NCI-H146 (cell line): ENCODE measurements at regions not wholly inside any gene's neighbourhood (a gene's known extent, or its start where the extent isn't known, plus 50 kb on each side); places are given as distances from the start of the nearest gene placed in this dataset.
A peak's percentile ranks its signal among the peaks of the same experiment; 100 is the strongest.

Source experiments
- DNase-seq: peaks from one replicate; lab custom pipeline; 2025; lab: John Stamatoyannopoulos, UW

- DNase-seq = no peak
Observed at GRCh38 chr1:110816945-110817344, 56.0 kb upstream of the CD53 start.

DNA sequence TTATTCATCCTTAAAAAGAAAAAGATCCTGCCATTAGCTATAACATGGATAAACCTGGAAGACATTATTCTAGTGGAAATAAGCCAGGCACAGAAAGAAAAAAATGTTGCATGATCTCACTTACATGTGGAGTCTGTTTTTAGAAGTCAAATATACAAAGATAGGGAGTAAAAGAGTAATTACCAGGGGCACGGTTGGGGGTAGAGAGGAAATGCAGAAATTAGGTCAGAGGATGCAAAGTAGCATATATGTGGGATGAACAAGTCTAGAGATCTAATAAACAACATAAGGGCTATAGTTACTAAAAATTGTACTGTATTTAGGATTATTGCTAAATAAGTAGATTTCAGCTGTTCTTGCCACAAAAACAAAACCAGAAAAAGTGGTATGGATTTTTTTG is 61.4 kb upstream of the CD53 start:
- no peak for DNase-seq

DNA sequence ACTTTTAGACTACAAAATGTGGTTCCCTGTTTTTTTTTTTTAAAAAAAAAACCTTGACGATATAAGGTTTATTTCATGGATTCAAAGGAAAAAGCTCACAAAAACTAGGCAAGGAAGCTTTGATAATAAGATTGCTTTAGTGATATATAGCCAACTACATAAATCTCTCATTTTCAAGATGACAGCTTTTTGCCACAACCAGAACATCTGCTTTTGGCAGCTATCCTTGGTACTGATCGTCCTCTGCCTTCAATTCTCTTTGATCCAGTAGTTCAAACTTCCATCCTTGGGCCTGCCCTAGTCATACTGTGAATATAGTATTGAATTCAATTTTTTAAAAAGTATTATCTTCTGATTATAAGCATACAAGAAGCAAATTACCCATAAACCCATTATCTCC is 72.9 kb upstream of the CD53 start:
- no peak for DNase-seq

- no peak for DNase-seq
Observed at GRCh38 chr1:110798691-110799256, 74.2 kb upstream of the CD53 start.

GRCh38 chr1:110788673-110789072 is 84.3 kb upstream of the CD53 start:
- DNase-seq = no peak

- DNase-seq = no peak
Observed at GRCh38 chr1:110787328-110788071, 85.4 kb upstream of the CD53 start.

- no peak for DNase-seq
Observed at GRCh38 chr1:110786802-110787327, 86.1 kb upstream of the CD53 start.

GRCh38 chr1:110785612-110786011 is 87.3 kb upstream of the CD53 start:
- no peak for DNase-seq

GRCh38 chr1:110785055-110785454 is 87.9 kb upstream of the CD53 start:
- DNase-seq = no peak

GRCh38 chr1:110783292-110783918 is 89.5 kb upstream of the CD53 start:
- peak; percentile 29 for DNase-seq

DNA sequence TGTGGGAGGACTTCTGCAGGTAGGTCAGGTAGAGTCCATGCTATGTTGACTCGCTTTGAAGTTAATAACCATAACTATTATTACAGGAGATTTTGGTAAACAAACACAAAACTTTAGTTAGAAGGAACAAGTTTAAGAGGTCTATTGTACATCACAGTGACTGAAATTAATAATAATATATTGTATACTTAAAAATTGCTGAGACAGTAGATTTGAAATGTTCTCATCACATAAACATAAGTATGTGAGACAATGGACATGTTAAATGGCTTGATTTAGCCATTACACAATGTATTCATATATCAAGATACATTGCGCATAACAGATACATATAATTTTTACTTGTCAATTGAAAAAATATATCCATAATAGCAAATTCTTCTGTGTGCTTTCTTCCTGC is 91.4 kb upstream of the CD53 start:
- no peak for DNase-seq

DNA sequence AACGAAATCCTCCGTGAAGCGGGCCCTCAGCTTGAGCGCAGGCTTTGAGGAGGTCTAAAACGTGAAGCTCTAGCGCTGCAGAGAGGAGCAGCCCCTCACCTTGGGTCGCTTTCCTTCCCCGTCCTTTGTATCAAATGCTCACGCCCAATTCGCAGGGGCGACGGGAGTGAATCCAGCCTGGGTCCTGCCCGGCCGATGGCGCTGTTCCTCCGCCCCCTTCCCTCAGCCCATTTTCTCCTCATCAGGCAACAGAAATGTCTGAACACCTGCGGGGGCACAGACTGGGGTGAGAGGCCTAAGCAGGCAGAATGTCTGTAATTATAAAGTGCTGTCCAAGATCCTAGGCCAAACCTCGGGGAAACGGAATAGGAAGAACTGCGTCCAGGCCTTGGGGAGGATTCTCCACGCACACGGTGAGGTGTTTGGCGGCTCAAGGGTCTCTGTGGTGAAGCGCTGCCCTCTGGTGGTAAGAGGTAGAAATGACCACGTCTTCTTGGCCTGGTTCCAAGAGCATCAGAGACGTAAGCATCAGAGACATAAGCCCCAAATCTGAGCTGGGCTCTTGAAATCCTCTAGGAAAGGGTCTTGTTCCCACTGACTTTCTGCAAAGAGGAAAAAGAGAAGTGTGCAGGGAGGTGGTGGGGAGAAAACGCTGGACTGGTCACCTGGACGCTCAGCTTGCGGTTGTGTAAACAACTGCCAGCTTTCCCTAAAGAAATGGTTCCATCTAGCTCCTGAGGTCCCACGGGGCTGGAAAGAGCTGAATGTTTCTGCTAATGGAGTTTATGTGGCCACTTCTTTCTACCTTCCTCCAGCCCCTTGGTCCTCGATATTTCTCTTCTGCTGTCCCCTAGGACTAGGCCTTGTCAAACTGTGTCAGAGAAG is 92.1 kb upstream of the CD53 start:
- peak; percentile 65 for DNase-seq

GRCh38 chr1:110779636-110780035 is 93.3 kb upstream of the CD53 start:
- DNase-seq = no peak

DNA sequence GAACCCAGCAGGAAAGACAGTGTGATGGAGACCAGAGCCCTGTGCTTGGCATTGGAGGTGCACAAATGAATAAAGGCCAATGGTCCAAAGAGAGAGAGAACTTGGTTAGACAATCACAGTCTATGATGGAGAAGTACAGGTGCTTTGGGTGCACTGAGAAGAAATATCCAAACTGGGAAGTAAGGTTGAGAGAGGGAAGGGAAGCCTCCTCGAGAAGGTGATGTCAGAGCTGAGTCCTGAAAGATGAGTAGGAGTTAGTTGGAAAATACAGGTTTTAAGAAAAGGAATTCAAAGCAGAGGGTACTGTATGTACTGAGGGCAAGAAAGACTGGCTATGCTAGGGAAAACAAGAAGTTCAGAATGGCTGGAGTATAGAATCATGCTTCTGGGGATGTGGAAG is 94.1 kb upstream of the CD53 start:
- no peak for DNase-seq

DNA sequence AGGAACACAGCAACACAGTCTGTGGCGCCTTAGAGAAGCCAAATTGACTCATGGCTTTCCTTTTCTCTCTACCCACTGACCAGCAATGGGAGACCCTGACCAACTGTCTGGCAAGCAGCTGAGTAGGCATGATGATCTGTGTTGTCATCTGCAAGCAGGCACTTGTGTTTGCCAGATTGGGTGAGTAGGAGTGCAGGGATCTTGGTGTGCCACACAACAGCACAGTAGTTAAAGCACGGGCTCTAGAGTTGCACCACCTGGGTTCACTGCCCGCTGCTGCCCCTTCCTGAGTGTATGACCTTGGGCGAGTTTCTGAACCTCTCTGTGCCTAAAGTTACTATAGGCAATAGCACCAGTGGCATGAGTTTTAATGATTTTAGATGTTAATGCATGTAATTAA is 95.7 kb upstream of the CD53 start:
- no peak for DNase-seq

- DNase-seq = no peak
Observed at GRCh38 chr1:110774398-110774797, 98.5 kb upstream of the CD53 start.

GRCh38 chr1:110773813-110774212 is 99.1 kb upstream of the KCNA3 start:
- no peak for DNase-seq

DNA sequence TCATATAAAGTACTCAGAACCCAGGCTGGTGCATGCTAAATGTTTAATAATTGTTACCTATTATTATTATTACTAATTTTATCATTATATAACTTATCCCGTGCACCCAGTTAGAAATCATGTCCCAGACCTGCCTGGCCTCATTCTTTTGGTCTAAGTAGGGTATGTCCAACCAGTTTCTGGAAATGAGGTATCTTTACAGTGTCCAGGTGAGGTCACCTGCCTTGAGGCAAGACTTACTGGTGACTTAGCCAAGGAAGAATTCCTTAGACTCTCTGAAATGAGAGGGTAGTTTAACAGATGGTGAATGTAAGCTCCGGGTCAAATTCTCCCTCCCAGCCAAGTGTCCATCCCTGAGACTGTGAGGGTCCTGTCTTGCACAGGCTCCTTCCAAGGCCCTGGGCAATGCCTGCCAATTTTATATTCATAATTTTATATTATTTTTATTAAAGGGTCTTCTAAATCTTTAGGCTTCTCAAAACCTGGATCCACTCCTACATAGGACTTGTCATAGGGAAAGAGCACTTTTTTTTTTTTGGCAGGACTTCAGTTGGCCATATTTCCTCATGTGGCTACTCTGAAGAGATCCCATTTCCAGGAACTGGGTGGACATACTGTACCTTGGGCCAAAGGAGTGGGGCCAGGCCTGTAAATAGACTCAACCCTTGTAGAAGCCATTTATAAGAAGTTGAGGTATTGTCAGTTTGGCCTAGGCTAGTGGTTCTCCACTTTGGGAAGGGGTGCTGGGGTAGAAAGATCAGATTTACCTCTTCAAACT is 96.7 kb upstream of the KCNA3 start:
- no peak for DNase-seq

DNA sequence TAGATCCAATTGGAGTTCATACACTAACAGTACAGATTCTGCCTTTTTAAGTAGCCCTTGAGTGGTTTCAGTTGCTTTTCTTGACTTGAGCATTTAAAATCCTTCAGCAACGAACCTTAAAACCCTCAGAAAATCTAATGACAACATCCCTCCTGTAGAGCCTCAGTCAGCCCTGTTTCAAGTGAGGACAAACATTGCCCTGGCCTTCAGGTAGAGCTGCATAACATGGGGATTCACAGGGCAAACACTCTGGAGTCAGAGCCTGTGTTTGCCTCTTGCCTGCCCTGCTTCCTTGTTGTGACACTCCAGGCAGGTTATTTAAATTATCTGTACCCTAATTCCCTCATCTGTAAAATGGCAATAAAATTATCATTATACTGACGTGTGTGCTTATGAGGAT is 96.1 kb upstream of the KCNA3 start:
- no peak for DNase-seq

DNA sequence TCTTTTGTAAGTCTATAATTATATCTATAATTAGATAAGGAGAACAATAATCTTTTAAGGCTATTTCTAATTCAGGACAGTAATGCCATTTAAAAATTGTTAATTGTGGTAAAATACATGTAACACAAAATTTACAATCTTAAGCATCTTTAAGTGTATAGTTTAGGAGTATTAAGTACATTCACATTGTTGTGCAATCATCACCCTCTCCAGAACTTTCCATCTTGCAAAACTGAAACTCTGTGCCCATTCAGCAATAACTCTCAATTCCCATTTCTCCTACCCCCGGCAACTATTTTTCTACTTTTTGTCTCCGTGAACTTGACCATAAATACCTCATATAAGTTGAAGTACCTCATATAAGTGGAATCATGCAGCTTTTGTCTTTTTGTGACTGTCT is 93.9 kb upstream of the KCNA3 start:
- DNase-seq = no peak

- no peak for DNase-seq
Observed at GRCh38 chr1:110766336-110766647, 91.6 kb upstream of the KCNA3 start.
